ENCODE measurements at regions not wholly inside any gene's neighbourhood (a gene's known extent, or its start where the extent isn't known, plus 50 kb on each side); places are given as distances from the start of the nearest gene placed in this dataset.

GRCh38 chr12:13702381-13702780 is 279.0 kb downstream of the GRIN2B start:
- no peak overlapping the region for H3K27ac ChIP-seq
- no peak for TF ChIP-seq CTCF (IDR thresholded peaks at IDR 0.05)
- intact Hi-C loops (cut with DNase I), result no loop called here
- H3K4me3 ChIP-seq, result no peak overlapping the region
- H3K36me3 ChIP-seq (ENCODE audit: insufficient read depth in 1 of 2, low read depth in 1 of 2), result no peaks in the 10 kb centered on the region
- H3K9me3 ChIP-seq, result no peaks in the 10 kb centered on the region
- ATAC-seq (no peak), DNase-seq (no peak)
- H3K4me1 ChIP-seq, result no peaks in the 10 kb centered on the region
- WGBS, 3 donors, result 34 to 50% (median 40%) methylated on average over 5 of the region's 5 CpGs
- H3K27me3 ChIP-seq (ENCODE audit: insufficient read depth in 3 of 3, low read length in 2 of 3), result peaks cover 0 to 3% (median 0%) of the 10 kb centered on the region in 3 donors

GRCh38 chr12:13701502-13701901 is 279.9 kb downstream of the GRIN2B start:
- DNase-seq (no peak), ATAC-seq (no peak)
- H3K27me3 ChIP-seq (ENCODE audit: insufficient read depth in 3 of 3, low read length in 2 of 3), result peaks cover 0 to 3% (median 0%) of the 10 kb centered on the region in 3 donors
- no peaks in the 10 kb centered on the region for H3K9me3 ChIP-seq
- H3K4me1 ChIP-seq, result no peaks in the 10 kb centered on the region
- H3K4me3 ChIP-seq, result no peak overlapping the region
- no peak for TF ChIP-seq CTCF (IDR thresholded peaks at IDR 0.05)
- no peak overlapping the region for H3K27ac ChIP-seq
- H3K36me3 ChIP-seq (ENCODE audit: insufficient read depth in 1 of 2, low read depth in 1 of 2), result no peaks in the 10 kb centered on the region
- intact Hi-C loops (cut with DNase I), result no loop called here

GRCh38 chr12:13697973-13698372 is 283.4 kb downstream of the GRIN2B start:
- WGBS, 3 donors, result 79 to 90% (median 87%) methylated on average over 11 of the region's 11 CpGs
- H3K27me3 ChIP-seq (ENCODE audit: insufficient read depth in 3 of 3, low read length in 2 of 3), result peaks cover 0 to 2% (median 0%) of the 10 kb centered on the region in 3 donors

GRCh38 chr12:13695781-13696180 is 285.6 kb downstream of the GRIN2B start:
- 64 to 94% (median 69%) methylated on average over 2 of the region's 2 CpGs for WGBS, 3 donors
- H3K4me1 ChIP-seq, result no peaks in the 10 kb centered on the region
- no peaks in the 10 kb centered on the region for H3K36me3 ChIP-seq (ENCODE audit: insufficient read depth in 1 of 2, low read depth in 1 of 2)
- no peak for DNase-seq
- no peak for ATAC-seq
- H3K27me3 ChIP-seq (ENCODE audit: insufficient read depth in 3 of 3, low read length in 2 of 3), result peaks cover 0 to 2% (median 0%) of the 10 kb centered on the region in 3 donors
- intact Hi-C loops (cut with DNase I), result no loop called here
- no peak for TF ChIP-seq CTCF (IDR thresholded peaks at IDR 0.05)
- no peaks in the 10 kb centered on the region for H3K9me3 ChIP-seq
- H3K4me3 ChIP-seq, result no peak overlapping the region
- H3K27ac ChIP-seq, result no peak overlapping the region

More at GRCh38 chr12:13697973-13698372, 283.4 kb downstream of the GRIN2B start:
- H3K36me3 ChIP-seq (ENCODE audit: insufficient read depth in 1 of 2, low read depth in 1 of 2), result no peaks in the 10 kb centered on the region
- no peak overlapping the region for H3K27ac ChIP-seq
- ATAC-seq, result no peak
- no peaks in the 10 kb centered on the region for H3K9me3 ChIP-seq
- no peak for TF ChIP-seq CTCF (IDR thresholded peaks at IDR 0.05)
- no peaks in the 10 kb centered on the region for H3K4me1 ChIP-seq
- DNase-seq, result no peak
- no peak overlapping the region for H3K4me3 ChIP-seq
- intact Hi-C loops (cut with DNase I), result no loop called here

- 80 to 90% (median 81%) methylated on average over 4 of the region's 4 CpGs for WGBS, 3 donors
- DNase-seq, result no peak
- no peaks in the 10 kb centered on the region for H3K9me3 ChIP-seq
- no peaks in the 10 kb centered on the region for H3K36me3 ChIP-seq (ENCODE audit: insufficient read depth in 1 of 2, low read depth in 1 of 2)
- no peak for TF ChIP-seq CTCF (IDR thresholded peaks at IDR 0.05)
- intact Hi-C loops (cut with DNase I), result no loop called here
- peaks cover 0 to 5% (median 0%) of the 10 kb centered on the region in 3 donors for H3K27me3 ChIP-seq (ENCODE audit: insufficient read depth in 3 of 3, low read length in 2 of 3)
- no peak for ATAC-seq
- H3K4me1 ChIP-seq, result no peaks in the 10 kb centered on the region
- no peak overlapping the region for H3K4me3 ChIP-seq
- no peak overlapping the region for H3K27ac ChIP-seq
These were observed 289.1 kb downstream of the GRIN2B start for GRCh38 chr12:13692332-13692731.
